NCI-H446 treated with DMSO at 0.1 percent for 48 hours (cell line): ENCODE measurements at regions not wholly inside any gene's neighbourhood (a gene's known extent, or its start where the extent isn't known, plus 50 kb on each side); places are given as distances from the start of the nearest gene placed in this dataset.
"Not testable (repeated sequence)": the region's sequence is repeated elsewhere in the genome, so short reads cannot be mapped to it uniquely, and the experiment has no call there.

Source experiments
- DNase-seq: peaks from one replicate; lab custom pipeline; 2025; lab: John Stamatoyannopoulos, UW

- DNase-seq: not testable (repeated sequence)
Measured at GRCh38 chr6:86731631-86732030, 205.7 kb upstream of the HTR1E start.

GRCh38 chr6:86730772-86731171 is 206.6 kb upstream of the HTR1E start:
- DNase-seq: not testable (repeated sequence)

GRCh38 chr6:86730216-86730615 is 207.1 kb upstream of the HTR1E start:
- DNase-seq: no peak

- DNase-seq: no peak
Measured at GRCh38 chr6:86728976-86729375, 208.4 kb upstream of the HTR1E start.

- DNase-seq: no peak
Measured at GRCh38 chr6:86724695-86725094, 212.6 kb upstream of the HTR1E start.

GRCh38 chr6:86723729-86724128 is 213.6 kb upstream of the HTR1E start:
- DNase-seq: no peak

GRCh38 chr6:86723151-86723550 is 214.2 kb upstream of the HTR1E start:
- no peak for DNase-seq

GRCh38 chr6:86722131-86722530 is 215.2 kb upstream of the HTR1E start:
- DNase-seq: no peak

GRCh38 chr6:86715676-86716075 is 221.7 kb upstream of the HTR1E start:
- DNase-seq: no peak

GRCh38 chr6:86712039-86712438 is 225.3 kb upstream of the HTR1E start:
- DNase-seq: no peak

GRCh38 chr6:86707545-86708120 is 229.7 kb upstream of the HTR1E start:
- no peak for DNase-seq

GRCh38 chr6:86706449-86706848 is 230.9 kb upstream of the HTR1E start:
- DNase-seq: no peak

GRCh38 chr6:86701228-86701627 is 236.1 kb upstream of the HTR1E start:
- DNase-seq: not testable (repeated sequence)

- no peak for DNase-seq
Measured at GRCh38 chr6:86686496-86686895, 250.8 kb upstream of the HTR1E start.

GRCh38 chr6:86685230-86685797 is 252.0 kb upstream of the HTR1E start:
- DNase-seq: no peak

- DNase-seq: no peak
Measured at GRCh38 chr6:86683132-86683908, 254.0 kb upstream of the HTR1E start.

GRCh38 chr6:86682297-86682696 is 255.0 kb upstream of the HTR1E start:
- DNase-seq: no peak

- not testable (repeated sequence) for DNase-seq
Measured at GRCh38 chr6:86681140-86681539, 256.2 kb upstream of the HTR1E start.

- DNase-seq: not testable (repeated sequence)
Measured at GRCh38 chr6:86672125-86672524, 265.2 kb upstream of the HTR1E start.

GRCh38 chr6:86657192-86657591 is 280.1 kb upstream of the HTR1E start:
- DNase-seq: no peak

GRCh38 chr6:86629123-86629522 is 308.2 kb upstream of the HTR1E start:
- no peak for DNase-seq

- no peak for DNase-seq
Measured at GRCh38 chr6:86619428-86619827, 317.9 kb upstream of the HTR1E start.

GRCh38 chr6:86615299-86615698 is 322.0 kb upstream of the HTR1E start:
- no peak for DNase-seq
